Activated naive CD8-positive, alpha-beta T cell treated with anti-CD3 and anti-CD28 coated beads, Interleukin-2, amount 50 U/mL, for 24 hours (primary cell): ENCODE measurements at regions not wholly inside any gene's neighbourhood (a gene's known extent, or its start where the extent isn't known, plus 50 kb on each side); places are given as distances from the start of the nearest gene placed in this dataset.

Source experiments
- ATAC-seq: fragments of 150-1000 bp; cut with Tn5 transposase; one replicate; pipeline ENCODE4 v1.10.0; 2021
- DNase-seq: peaks from one replicate; pipeline ENCODE4 v3.0.0; 2021
- H3K27ac Mint-ChIP-seq: one replicate; pipeline ENCODE4 v1.8.0; 2021; ENCODE audit warnings: mild to moderate bottlenecking, mixed read lengths
- H3K27me3 Mint-ChIP-seq: one replicate; pipeline ENCODE4 v1.8.0; 2021; ENCODE audit warnings: mixed read lengths
- H3K36me3 Mint-ChIP-seq: one replicate; pipeline ENCODE4 v1.8.0; 2021; ENCODE audit warnings: low read depth, mixed read lengths
- H3K4me1 Mint-ChIP-seq: one replicate; pipeline ENCODE4 v1.8.0; 2021; ENCODE audit warnings: mixed read lengths
- H3K4me3 Mint-ChIP-seq: one replicate; pipeline ENCODE4 v1.8.0; 2021; ENCODE audit warnings: mild to moderate bottlenecking, moderate library complexity, mixed read lengths
- H3K9me3 Mint-ChIP-seq: one replicate; pipeline ENCODE4 v1.8.0; 2021; ENCODE audit warnings: mixed read lengths

DNA sequence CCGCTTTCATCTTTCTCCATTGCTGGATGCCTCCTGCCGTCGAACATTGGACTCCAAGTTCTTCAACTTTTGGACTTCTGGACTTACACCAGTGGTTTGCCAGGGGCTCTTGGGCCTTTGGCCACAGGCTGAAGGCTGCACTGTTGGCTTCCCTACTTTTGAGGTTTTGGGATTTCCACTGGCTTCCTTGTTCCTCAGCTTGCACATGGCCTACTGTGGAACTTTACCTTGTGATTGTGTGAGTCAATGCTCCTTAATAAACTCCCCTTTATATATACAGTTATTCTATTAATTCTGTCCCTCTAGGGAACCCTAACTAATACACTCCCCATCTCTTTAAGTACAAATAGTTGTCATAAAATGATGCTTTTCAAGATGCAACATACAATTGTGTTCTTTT is 595.3 kb downstream of the ARAP2 start:
- no peak for ATAC-seq
- no peak overlapping the region for H3K27ac Mint-ChIP-seq
- no peaks in the 10 kb centered on the region for H3K4me1 Mint-ChIP-seq
- H3K4me3 Mint-ChIP-seq = no peak overlapping the region
- no peaks in the 10 kb centered on the region for H3K27me3 Mint-ChIP-seq
- H3K9me3 Mint-ChIP-seq = no peaks in the 10 kb centered on the region
- H3K36me3 Mint-ChIP-seq = no peaks in the 10 kb centered on the region
- no peak for DNase-seq

DNA sequence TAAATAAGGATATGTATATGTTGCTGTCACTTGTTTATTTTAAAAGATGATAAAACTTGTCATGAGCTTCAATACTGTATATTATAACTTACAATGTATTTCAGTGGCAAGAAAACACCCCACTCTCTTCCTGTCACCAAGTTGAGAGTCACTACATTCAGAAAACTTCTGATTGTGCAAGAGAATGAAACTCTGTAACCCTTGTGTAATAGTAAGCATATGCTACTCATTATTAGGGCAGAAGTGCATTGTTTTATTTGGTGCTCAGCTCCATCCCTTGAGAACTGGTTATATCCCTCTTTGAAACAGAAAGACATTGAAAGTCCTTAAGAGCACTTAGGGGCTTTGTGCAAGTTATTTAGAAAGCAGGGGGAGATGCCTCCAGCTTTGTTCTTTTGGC is 594.5 kb downstream of the ARAP2 start:
- no peak for DNase-seq
- Mint-ChIP-seq H3K4me1 (no peaks in the 10 kb centered on the region), H3K36me3 (no peaks in the 10 kb centered on the region), H3K27me3 (no peaks in the 10 kb centered on the region), H3K4me3 (no peak overlapping the region), H3K9me3 (no peaks in the 10 kb centered on the region), H3K27ac (no peak overlapping the region)
- ATAC-seq = no peak

DNA sequence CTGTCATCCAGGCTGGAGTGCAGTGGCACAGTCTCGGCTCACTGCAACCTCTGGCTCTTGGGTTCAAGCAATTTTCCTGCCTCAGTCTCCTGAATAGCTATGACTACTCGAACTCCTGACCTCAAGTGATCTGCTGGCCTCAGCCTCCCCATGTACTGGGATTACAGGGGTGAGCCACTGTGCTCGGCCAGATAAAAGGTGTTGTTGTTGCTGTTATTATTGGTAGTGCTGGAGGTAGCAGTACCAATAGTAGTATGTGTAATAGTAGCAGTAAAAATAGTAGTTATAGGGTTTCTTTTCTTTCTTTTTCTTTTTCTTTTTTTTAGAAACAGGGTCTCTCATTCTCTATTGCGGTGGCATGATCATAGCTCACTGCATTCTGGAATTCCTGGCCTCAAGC is 592.1 kb downstream of the ARAP2 start:
- H3K4me3 Mint-ChIP-seq = no peak overlapping the region
- ATAC-seq = no peak
- no peaks in the 10 kb centered on the region for H3K9me3 Mint-ChIP-seq
- H3K4me1 Mint-ChIP-seq = no peaks in the 10 kb centered on the region
- H3K27ac Mint-ChIP-seq = no peak overlapping the region
- H3K27me3 Mint-ChIP-seq = no peaks in the 10 kb centered on the region
- no peak for DNase-seq
- H3K36me3 Mint-ChIP-seq = no peaks in the 10 kb centered on the region

DNA sequence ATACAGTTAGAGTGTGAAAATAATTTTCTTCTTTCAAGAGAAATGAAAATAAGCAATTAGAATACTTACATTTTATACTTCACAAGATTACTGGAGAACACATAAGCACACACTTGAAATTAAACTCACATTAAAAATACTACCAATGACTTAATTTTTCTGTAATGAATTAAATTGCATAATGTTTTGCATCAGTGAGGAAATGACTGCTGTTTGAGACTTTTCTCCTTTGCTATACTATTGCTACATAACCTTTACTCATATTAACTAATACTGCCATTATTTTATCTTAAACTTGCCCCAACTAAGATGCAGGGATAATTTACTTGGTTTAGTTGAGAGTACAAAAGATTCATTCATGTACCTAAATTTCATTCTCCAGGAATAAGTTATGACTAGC is 590.9 kb downstream of the ARAP2 start:
- H3K27ac Mint-ChIP-seq = no peak overlapping the region
- no peaks in the 10 kb centered on the region for H3K27me3 Mint-ChIP-seq
- no peaks in the 10 kb centered on the region for H3K9me3 Mint-ChIP-seq
- no peak for DNase-seq
- no peak for ATAC-seq
- no peaks in the 10 kb centered on the region for H3K36me3 Mint-ChIP-seq
- no peaks in the 10 kb centered on the region for H3K4me1 Mint-ChIP-seq
- H3K4me3 Mint-ChIP-seq = no peak overlapping the region

DNA sequence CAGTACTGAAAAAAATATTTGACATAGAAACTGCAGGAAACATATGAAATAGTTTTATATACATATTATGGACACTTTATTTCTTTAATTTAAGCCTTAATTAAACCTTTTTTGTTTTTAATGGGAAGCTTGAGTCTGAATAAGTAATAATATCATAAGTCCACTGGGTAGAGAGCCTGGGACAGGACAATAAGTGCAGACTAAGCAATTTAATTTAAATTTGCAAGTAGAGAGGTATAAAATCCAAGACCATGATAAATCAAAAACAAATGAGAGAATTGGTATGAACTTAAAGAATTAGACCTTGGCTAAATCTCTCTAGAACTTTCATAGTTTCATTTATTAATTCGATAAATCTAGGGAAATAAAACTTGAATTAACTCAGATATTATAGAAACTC is 571.2 kb downstream of the ARAP2 start:
- peaks cover 2% of the 10 kb centered on the region for H3K27me3 Mint-ChIP-seq

DNA sequence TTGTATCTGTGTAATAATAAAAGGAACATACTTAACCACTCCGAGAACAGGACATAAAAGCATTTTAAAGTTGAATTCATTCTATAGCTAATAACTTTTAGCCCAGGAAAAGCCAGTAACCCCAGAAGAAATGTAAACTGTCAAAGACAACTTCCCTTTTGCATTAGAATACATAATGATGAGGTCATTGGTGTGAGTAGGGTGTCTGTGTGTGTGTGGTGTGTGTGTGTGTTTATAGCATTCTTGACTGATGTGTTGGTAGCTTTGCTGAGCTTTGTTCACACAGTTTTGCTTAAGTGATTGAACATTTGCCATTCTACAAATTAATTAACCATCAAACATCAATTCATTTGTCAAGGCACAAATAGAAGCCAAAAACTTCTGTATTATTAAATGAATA is 559.6 kb downstream of the ARAP2 start:
- Mint-ChIP-seq H3K4me1 (no peaks in the 10 kb centered on the region), H3K36me3 (no peaks in the 10 kb centered on the region), H3K27ac (no peak overlapping the region), H3K9me3 (no peaks in the 10 kb centered on the region), H3K4me3 (no peak overlapping the region), H3K27me3 (no peaks in the 10 kb centered on the region)
- DNase-seq = no peak
- ATAC-seq = no peak

More for the DNA sequence above, 571.2 kb downstream of the ARAP2 start:
- no peak for DNase-seq
- no peak overlapping the region for H3K27ac Mint-ChIP-seq
- H3K4me1 Mint-ChIP-seq = no peaks in the 10 kb centered on the region
- H3K36me3 Mint-ChIP-seq = no peaks in the 10 kb centered on the region
- no peak overlapping the region for H3K4me3 Mint-ChIP-seq
- H3K9me3 Mint-ChIP-seq = no peaks in the 10 kb centered on the region
- ATAC-seq = no peak

DNA sequence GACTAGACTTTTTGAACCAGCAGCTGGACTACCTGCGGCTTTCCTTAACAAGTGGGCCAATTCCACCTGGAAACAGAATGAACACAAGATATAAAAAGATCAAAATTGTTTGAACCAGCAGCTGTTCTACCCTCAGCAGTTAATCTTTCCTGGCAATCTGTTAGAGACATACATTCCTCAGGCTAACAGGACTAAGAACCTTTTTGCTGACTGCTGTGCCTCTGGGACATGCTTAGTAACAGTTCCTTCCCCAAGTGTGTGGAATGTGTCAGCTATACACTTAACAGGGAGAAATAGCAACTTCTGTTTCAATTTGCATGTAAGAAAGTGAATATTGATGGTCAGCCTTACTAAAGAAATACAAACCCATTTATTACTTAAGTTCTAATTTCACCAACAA is 554.4 kb downstream of the ARAP2 start:
- H3K4me1 Mint-ChIP-seq = no peaks in the 10 kb centered on the region
- no peak for ATAC-seq
- no peaks in the 10 kb centered on the region for H3K9me3 Mint-ChIP-seq
- H3K4me3 Mint-ChIP-seq = no peak overlapping the region
- no peak overlapping the region for H3K27ac Mint-ChIP-seq
- DNase-seq = no peak
- no peaks in the 10 kb centered on the region for H3K36me3 Mint-ChIP-seq
- no peaks in the 10 kb centered on the region for H3K27me3 Mint-ChIP-seq

DNA sequence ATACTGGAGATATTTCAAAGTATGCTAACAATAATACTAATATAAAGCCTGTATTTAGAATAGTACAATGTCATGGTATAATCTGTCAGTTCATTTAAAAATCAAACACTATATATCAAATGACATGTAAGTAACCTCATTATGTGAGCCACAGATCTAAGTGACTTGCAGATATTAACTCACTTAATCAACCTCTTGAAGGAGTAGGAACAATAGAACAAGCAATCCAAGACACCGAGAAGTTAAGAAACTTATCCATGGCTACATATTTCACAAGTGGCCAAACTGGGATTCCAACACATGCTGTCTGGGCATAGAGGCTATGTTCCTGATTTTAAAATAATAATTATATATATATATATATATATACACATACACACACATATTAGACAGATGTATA is 554.0 kb downstream of the ARAP2 start:
- H3K36me3 Mint-ChIP-seq = no peaks in the 10 kb centered on the region
- H3K27me3 Mint-ChIP-seq = no peaks in the 10 kb centered on the region
- H3K4me3 Mint-ChIP-seq = no peak overlapping the region

DNA sequence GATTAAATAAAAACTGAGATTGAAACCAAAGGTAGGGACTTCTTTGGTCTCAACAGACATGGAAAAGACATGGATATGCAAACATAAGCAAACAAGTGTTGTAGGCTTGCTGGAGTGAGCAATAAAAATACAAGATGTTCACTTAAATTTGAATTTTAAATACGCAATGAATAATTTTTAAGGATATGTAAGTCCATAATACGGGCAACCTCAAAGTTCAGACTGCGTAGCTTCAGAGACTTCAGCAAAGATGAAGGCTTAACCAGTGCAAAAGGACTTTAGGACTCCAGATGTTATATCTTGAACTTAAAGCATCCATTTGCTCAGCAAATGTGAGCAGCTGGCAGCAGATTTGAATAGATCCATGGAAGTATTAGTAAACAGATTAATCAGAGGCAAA is 549.3 kb downstream of the ARAP2 start:
- H3K9me3 Mint-ChIP-seq = no peaks in the 10 kb centered on the region
- no peaks in the 10 kb centered on the region for H3K36me3 Mint-ChIP-seq
- H3K4me1 Mint-ChIP-seq = no peaks in the 10 kb centered on the region
- no peak for ATAC-seq
- no peak overlapping the region for H3K27ac Mint-ChIP-seq
- no peak for DNase-seq
- no peak overlapping the region for H3K4me3 Mint-ChIP-seq
- H3K27me3 Mint-ChIP-seq = no peaks in the 10 kb centered on the region

More for the DNA sequence above, 554.0 kb downstream of the ARAP2 start:
- no peaks in the 10 kb centered on the region for H3K9me3 Mint-ChIP-seq
- ATAC-seq = no peak
- no peak for DNase-seq
- no peaks in the 10 kb centered on the region for H3K4me1 Mint-ChIP-seq
- H3K27ac Mint-ChIP-seq = no peak overlapping the region

DNA sequence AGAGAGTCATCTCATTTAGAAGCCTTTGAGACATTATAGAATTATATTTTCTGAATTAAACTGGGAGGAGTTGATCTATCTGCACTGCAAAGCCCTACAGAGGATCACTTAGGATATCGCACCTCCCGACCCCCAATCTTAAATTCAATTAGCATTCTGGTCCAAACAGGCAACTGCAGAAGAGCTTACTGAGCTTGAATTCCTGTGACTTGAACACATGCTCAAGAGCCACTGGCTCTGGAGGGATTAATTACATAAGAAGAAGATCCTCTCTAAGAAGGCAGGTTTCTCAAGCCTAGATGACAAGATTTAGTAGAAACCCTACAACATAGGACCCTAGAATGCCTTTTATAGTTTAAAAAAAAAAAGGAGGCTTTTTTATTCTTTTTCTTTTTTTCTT is 548.9 kb downstream of the ARAP2 start:
- Mint-ChIP-seq H3K36me3 (no peaks in the 10 kb centered on the region), H3K4me3 (no peak overlapping the region), H3K4me1 (no peaks in the 10 kb centered on the region), H3K27me3 (no peaks in the 10 kb centered on the region), H3K27ac (no peak overlapping the region), H3K9me3 (no peaks in the 10 kb centered on the region)
- ATAC-seq = no peak
- DNase-seq = no peak

DNA sequence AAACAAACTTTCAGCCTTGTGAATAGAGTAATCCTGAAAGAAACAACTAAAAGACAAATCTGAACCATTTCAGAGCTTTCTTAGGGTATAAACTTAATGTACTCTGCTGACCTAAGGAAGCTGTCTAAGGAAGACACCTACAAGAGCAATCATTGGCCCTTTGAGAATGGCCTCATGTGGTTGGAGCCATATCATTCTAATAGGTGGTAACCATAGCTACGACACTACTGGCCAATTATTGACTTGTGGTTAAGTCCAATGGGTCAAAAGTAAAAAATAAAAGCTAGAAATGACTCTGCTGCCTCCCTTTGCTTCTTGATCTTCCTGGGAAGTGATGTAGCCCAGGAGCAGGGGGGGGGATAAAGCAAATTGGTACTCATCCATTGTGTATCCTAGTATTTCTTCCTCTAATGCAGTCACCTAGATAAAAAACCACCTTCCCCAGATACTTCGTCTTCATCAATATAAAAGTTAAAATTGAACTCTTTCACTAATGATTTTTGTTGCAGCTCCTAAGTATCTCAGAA is 547.0 kb downstream of the ARAP2 start:
- Mint-ChIP-seq H3K27ac (no peak overlapping the region), H3K27me3 (no peaks in the 10 kb centered on the region), H3K9me3 (no peaks in the 10 kb centered on the region), H3K36me3 (no peaks in the 10 kb centered on the region), H3K4me1 (no peaks in the 10 kb centered on the region), H3K4me3 (no peak overlapping the region)
- DNase-seq (no peak), ATAC-seq (no peak)

DNA sequence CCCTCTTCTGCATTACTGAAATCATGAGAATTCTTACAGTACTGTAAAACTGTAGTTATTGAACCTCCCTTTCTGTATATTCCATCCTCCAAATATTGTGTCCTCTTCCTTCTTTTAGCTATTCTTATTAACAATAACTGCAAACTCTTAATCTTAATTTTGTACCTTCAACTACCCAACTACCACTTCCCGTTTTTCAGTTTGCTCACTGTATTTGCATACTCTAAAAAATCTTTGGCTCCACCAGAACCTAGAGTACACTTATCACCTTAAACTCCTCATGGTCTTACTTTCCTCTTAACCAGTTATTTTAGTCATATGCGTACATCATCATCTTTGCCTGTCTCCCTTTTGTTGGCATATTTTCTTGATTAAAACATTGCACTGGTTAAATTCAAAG is 543.7 kb downstream of the ARAP2 start:
- DNase-seq = no peak
- no peaks in the 10 kb centered on the region for H3K4me1 Mint-ChIP-seq
- no peak overlapping the region for H3K27ac Mint-ChIP-seq
- no peaks in the 10 kb centered on the region for H3K27me3 Mint-ChIP-seq
- H3K4me3 Mint-ChIP-seq = no peak overlapping the region
- no peaks in the 10 kb centered on the region for H3K9me3 Mint-ChIP-seq
- ATAC-seq = no peak
- H3K36me3 Mint-ChIP-seq = no peaks in the 10 kb centered on the region

DNA sequence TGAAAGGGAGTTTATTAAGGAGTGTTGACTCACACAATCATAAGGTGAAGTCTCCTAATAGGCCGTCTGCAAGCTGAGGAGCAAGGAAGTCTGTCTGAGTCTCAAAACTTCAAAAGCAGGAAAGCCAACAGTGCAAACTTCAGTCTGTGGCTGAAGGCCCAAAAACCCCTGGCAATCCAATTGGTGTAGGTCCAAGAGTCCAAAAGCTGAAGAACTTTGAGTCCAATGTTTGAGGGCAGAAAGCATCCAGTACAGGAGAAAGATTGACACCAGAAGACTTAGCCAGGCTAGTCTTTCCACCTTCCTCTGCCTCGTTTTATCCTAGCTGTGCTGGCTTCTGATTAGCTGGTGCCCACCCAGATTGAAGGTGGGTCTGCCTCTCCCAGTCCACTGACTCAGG is 535.2 kb downstream of the ARAP2 start:
- Mint-ChIP-seq H3K9me3 (peaks cover 31% of the 10 kb centered on the region), H3K27ac (no peak overlapping the region), H3K4me3 (no peak overlapping the region), H3K4me1 (no peaks in the 10 kb centered on the region), H3K27me3 (no peaks in the 10 kb centered on the region), H3K36me3 (no peaks in the 10 kb centered on the region)
- ATAC-seq (no peak), DNase-seq (no peak)

DNA sequence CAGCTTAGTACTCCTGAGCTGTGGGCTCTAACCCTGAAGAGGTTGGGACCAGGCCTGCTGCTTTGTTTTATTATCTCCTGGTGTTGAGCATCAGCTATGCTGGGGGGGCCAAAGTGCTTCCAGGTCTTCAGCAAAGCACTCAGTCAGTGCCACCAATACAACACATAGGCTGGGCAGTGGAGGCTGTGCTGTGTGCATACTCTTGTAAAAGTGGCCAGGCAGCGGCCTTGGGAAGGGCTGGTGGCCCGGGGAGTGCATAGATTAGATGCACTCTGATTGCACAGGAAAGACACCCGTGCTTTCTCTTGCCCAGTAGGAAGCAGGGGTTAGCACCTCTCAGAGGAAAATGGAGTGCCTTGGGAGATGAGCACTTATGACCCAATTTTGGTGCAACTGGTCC is 534.0 kb downstream of the ARAP2 start:
- peaks cover 41% of the 10 kb centered on the region for H3K9me3 Mint-ChIP-seq
- no peaks in the 10 kb centered on the region for H3K4me1 Mint-ChIP-seq
- no peaks in the 10 kb centered on the region for H3K36me3 Mint-ChIP-seq
- ATAC-seq = no peak
- H3K27ac Mint-ChIP-seq = no peak overlapping the region
- DNase-seq = no peak
- no peaks in the 10 kb centered on the region for H3K27me3 Mint-ChIP-seq
- no peak overlapping the region for H3K4me3 Mint-ChIP-seq

DNA sequence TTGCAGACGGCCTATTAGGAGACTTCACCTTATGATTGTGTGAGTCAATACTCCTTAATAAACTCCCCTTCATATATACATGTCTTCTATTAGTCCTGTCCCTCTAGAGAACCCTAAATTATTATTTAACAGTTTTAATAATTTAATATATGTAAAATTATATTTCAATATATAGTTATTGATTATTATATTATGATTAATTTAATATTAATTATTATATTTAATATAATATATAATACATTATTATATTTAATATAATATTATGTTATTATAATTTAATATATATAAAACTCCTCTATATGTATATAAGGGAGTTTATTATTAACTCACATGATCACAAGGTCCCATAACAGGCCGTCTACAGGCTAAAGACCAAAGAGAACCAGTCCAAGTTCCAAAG is 533.2 kb downstream of the ARAP2 start:
- Mint-ChIP-seq H3K9me3 (peaks cover 46% of the 10 kb centered on the region), H3K4me1 (no peaks in the 10 kb centered on the region), H3K36me3 (no peaks in the 10 kb centered on the region), H3K4me3 (no peak overlapping the region), H3K27me3 (no peaks in the 10 kb centered on the region), H3K27ac (no peak overlapping the region)
- DNase-seq (no peak), ATAC-seq (no peak)

DNA sequence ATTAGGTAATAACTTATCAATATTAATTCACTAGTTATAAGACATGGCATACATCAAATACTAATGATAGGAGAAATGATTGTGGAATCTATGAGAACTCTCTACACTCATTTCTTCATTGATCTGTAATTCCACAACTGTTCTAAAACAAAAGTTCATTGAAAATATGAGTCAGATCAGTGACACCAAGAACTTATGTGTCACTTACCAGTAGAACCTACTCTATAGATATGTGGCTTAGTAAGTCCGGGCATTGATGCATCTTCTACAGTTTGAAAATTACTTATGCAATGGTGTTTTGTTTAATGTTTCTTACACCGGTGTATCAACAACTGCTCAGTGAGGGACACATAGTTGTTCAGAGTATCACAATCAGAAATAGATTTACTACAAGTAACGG is 520.3 kb downstream of the ARAP2 start:
- H3K4me1 Mint-ChIP-seq = no peaks in the 10 kb centered on the region
- H3K27ac Mint-ChIP-seq = no peak overlapping the region
- DNase-seq (no peak), ATAC-seq (no peak)
- H3K27me3 Mint-ChIP-seq = no peaks in the 10 kb centered on the region
- no peaks in the 10 kb centered on the region for H3K36me3 Mint-ChIP-seq
- no peak overlapping the region for H3K4me3 Mint-ChIP-seq
- no peaks in the 10 kb centered on the region for H3K9me3 Mint-ChIP-seq
